HUES6 (cell line): ENCODE measurements at regions not wholly inside any gene's neighbourhood (a gene's known extent, or its start where the extent isn't known, plus 50 kb on each side); places are given as distances from the start of the nearest gene placed in this dataset.

Experiments
- H3K27ac ChIP-seq: 2 replicates; pipeline ENCODE4 v1.7.0; 2013; ENCODE audit warnings: low read depth, mild to moderate bottlenecking, low read length, inconsistent platforms
- H3K27me3 ChIP-seq: 2 replicates; pipeline ENCODE4 v1.6.1; 2013; ENCODE audit warnings: low read length; ENCODE audit not compliant: control insufficient read depth, insufficient read depth
- H3K36me3 ChIP-seq: 2 replicates; pipeline ENCODE4 v1.6.1; 2013; ENCODE audit warnings: low read length; ENCODE audit not compliant: control insufficient read depth, insufficient read depth
- H3K4me1 ChIP-seq: 2 replicates; pipeline ENCODE4 v1.6.1; 2013; ENCODE audit warnings: low read length; ENCODE audit not compliant: control insufficient read depth, insufficient read depth
- H3K4me3 ChIP-seq: 2 replicates; pipeline ENCODE4 v1.5.1; 2013; ENCODE audit warnings: low read depth, low read length
- H3K9ac ChIP-seq: one replicate; pipeline ENCODE4 v1.6.1; 2013; ENCODE audit warnings: mild to moderate bottlenecking, low read length
- H3K9me3 ChIP-seq: 2 replicates; pipeline ENCODE4 v1.6.1; 2013; ENCODE audit warnings: low read depth, low read length; ENCODE audit not compliant: control insufficient read depth, insufficient read depth

DNA sequence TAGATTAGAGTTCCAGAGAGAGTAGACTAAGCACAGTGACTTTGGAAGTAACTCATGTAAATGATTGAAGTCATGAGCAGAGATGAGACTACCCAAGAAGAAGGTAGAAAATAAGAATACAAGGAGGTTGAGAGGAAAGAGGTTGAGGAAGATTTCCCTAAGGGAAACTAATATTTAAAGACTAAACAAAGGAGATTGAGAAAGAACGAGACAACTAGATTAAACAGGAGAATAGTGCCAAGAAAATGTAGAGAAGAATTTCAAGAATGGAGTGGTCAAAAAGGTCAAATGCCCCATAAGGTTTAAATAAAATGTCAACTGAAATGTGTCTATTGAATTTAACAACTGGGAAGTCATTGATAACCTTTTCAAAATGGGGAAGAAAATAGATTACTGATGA lies 59.0 kb downstream of the RPS29 start:
- Histone ChIP-seq H3K27me3 (no peaks in the 10 kb centered on the region), H3K9ac (no peak overlapping the region), H3K9me3 (no peaks in the 10 kb centered on the region), H3K27ac (no peak overlapping the region), H3K4me3 (no peak overlapping the region), H3K36me3 (no peaks in the 10 kb centered on the region), H3K4me1 (no peaks in the 10 kb centered on the region)

DNA sequence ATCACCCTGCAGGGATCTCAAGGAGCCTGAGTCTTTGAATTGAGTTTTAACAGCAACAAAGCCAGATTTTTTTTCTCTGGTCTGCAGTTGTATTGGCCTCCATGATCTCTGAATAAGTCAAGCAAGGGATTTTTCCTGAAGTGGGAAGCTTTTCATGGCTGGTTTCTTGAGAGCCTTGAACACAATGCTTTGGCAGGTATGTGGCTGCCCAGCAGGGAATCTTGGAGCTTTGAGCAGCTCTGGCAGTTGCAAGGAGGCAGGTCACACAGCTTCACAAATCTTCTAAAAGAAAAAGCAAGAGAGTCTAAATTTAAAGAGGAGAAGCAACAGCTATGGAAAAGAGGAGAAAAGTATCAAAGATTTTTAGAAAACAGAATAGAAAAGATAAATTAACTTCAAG lies 60.1 kb downstream of the RPS29 start:
- Histone ChIP-seq H3K4me1 (no peaks in the 10 kb centered on the region), H3K27me3 (no peaks in the 10 kb centered on the region), H3K27ac (no peak overlapping the region)

DNA sequence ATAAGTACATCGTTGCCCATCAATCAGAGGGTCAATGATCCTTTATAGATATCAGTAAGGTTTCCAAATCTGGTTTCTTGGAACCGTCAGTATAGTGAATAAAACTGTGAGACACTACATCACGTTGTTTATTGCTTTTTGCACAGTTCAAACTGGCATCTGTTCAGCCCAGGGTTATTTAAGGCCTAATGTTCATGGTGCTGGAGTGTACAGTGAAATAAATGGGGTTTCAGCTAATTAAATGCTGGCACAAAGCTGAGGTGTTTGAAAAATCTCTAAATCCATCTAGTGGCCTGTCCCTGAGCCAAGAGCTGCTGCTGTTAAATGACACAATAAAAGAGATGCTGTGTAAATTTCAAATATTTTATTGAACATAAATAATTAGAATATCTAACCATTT lies 69.9 kb downstream of the RPS29 start:
- H3K27me3 ChIP-seq = no peaks in the 10 kb centered on the region
- H3K4me1 ChIP-seq = no peaks in the 10 kb centered on the region
- H3K9me3 ChIP-seq = no peaks in the 10 kb centered on the region
- no peak overlapping the region for H3K4me3 ChIP-seq
- no peak overlapping the region for H3K27ac ChIP-seq
- H3K9ac ChIP-seq = no peak overlapping the region
- H3K36me3 ChIP-seq = no peaks in the 10 kb centered on the region

More for the DNA sequence above, 60.1 kb downstream of the RPS29 start:
- no peaks in the 10 kb centered on the region for H3K9me3 ChIP-seq
- H3K36me3 ChIP-seq = no peaks in the 10 kb centered on the region
- no peak overlapping the region for H3K9ac ChIP-seq
- H3K4me3 ChIP-seq = no peak overlapping the region

DNA sequence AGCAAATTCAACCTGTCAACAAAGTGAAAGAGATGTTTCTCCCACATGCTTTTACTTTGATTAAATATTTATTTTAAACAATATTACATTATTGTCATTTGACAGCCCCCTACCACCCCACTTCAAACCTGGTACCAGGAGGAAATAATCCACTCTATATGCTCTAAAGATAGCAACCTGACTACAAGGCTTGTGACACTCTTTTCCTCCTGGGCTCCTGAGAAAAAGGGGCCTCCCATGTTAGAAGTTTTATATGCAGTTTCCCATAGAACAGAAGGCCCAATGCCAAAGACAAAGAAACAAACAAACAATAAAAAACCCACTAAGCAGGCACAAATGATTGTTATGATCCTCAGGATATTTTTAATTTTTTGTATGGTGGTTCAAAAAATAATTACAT lies 73.6 kb downstream of the RPS29 start:
- Histone ChIP-seq H3K27ac (no peak overlapping the region), H3K4me3 (no peak overlapping the region)

DNA sequence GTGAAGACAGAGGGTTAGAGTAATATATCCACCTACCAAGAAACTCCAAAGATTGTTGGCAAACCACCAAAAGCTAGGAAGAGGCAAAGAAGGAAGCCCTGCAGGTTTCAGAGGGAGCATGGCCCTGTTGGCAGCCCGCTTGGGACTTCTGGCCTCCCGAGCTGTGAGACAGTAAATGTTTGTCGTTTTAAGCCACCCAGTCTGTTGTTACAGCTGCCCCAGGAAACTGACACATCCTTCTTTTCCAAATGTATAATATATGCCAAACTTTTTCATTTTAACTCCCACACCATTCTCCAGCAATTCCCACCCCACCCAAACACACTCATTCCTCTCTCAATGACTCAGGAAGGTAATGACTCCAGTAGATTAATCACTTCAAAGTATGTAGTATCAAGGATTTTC lies 74.0 kb downstream of the RPS29 start:
- Histone ChIP-seq H3K36me3 (no peaks in the 10 kb centered on the region), H3K9ac (no peak overlapping the region), H3K4me1 (no peaks in the 10 kb centered on the region), H3K4me3 (no peak overlapping the region), H3K27me3 (no peaks in the 10 kb centered on the region), H3K9me3 (no peaks in the 10 kb centered on the region), H3K27ac (no peak overlapping the region)

More for the DNA sequence above, 73.6 kb downstream of the RPS29 start:
- Histone ChIP-seq H3K36me3 (no peaks in the 10 kb centered on the region), H3K9ac (no peak overlapping the region), H3K4me1 (no peaks in the 10 kb centered on the region), H3K9me3 (no peaks in the 10 kb centered on the region), H3K27me3 (no peaks in the 10 kb centered on the region)

DNA sequence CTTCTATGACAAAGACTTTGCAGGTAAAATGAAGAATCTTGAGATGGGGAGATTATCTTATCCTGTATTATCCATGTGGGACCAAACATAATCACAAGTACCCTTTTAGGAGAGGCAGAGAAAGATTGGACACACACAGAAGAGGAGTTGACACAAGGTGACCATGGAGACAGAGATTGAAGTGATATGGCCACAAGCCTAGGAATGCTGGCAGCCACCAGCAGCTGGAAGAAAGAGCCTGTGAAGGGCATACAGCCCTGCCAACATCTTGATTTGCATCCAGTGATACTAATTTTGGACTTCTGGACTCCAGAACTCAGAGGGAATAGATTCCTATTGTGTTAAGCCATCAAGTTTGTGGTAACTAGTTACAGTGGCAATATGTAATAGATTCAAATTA lies 78.1 kb downstream of the RPS29 start:
- no peaks in the 10 kb centered on the region; the same call in 1 of the 2 replicates for H3K27me3 ChIP-seq

DNA sequence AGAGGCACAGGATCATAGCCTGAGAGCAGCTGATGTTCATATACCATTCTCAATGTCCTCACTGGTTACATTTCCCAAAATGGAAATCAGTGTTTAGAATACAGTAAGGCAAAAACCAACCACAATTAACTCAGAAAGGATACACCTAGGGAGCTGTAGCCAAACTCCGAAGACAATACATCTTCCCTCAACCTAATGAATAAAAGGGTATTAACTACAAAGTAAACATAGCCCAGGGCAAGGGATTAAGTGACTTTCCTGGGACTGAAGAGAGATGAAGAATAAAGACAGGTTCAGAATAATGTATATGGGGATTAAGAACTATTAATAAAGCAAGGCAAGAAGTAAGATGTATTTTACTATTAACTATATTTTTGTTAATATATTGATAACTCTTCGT lies 79.5 kb downstream of the RPS29 start:
- Histone ChIP-seq H3K27ac (no peak overlapping the region), H3K4me1 (peaks cover 4% of the 10 kb centered on the region; the same call in 1 of the 2 replicates)

More for the DNA sequence above, 78.1 kb downstream of the RPS29 start:
- Histone ChIP-seq H3K9ac (no peak overlapping the region), H3K27ac (no peak overlapping the region), H3K36me3 (no peaks in the 10 kb centered on the region), H3K4me3 (no peak overlapping the region), H3K9me3 (no peaks in the 10 kb centered on the region), H3K4me1 (peaks cover 4% of the 10 kb centered on the region; the same call in 1 of the 2 replicates)

DNA sequence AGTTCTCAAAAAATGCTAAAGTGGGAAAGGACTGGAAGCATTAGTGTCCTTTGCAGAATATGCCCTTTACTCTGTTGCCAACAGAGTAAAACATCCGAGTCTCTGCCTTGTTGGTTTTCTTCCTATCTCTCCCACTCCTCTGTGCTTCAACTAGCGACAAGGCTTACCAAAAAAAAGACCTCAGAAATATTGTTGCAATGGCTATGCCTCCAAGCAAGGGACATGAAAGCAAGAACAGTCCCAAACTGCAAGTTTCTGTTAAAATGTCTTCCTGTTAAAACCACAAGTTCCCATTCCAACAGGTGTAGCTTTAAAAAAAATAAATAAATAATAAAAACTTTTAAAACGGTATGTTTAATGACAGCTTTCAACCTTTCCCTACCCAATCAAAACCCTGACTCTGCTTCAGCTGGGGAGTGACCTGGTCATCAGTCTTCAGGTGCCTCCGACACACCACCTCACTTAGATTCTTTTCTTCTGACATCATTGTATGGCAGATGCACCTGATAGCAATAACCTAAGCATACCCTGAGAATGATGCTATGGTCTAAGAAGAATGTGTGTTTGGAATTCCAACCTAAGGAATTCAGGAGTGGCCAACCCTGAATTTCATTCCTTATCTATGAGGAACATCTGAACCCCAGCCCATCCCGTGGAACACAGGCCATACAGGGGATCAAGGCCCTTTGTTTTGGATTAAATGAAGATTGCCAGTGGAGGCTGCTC lies 81.0 kb downstream of the RPS29 start:
- H3K4me3 ChIP-seq = no peak overlapping the region
- no peaks in the 10 kb centered on the region for H3K9me3 ChIP-seq
- H3K27me3 ChIP-seq = no peaks in the 10 kb centered on the region; the same call in 1 of the 2 replicates
- no peaks in the 10 kb centered on the region for H3K36me3 ChIP-seq
- no peak overlapping the region for H3K27ac ChIP-seq
- peaks cover 4% of the 10 kb centered on the region; the same call in 1 of the 2 replicates for H3K4me1 ChIP-seq
- H3K9ac ChIP-seq = no peak overlapping the region

More for the DNA sequence above, 79.5 kb downstream of the RPS29 start:
- no peak overlapping the region for H3K9ac ChIP-seq
- no peaks in the 10 kb centered on the region; the same call in 1 of the 2 replicates for H3K27me3 ChIP-seq
- no peaks in the 10 kb centered on the region for H3K36me3 ChIP-seq
- H3K4me3 ChIP-seq = no peak overlapping the region
- no peaks in the 10 kb centered on the region for H3K9me3 ChIP-seq

DNA sequence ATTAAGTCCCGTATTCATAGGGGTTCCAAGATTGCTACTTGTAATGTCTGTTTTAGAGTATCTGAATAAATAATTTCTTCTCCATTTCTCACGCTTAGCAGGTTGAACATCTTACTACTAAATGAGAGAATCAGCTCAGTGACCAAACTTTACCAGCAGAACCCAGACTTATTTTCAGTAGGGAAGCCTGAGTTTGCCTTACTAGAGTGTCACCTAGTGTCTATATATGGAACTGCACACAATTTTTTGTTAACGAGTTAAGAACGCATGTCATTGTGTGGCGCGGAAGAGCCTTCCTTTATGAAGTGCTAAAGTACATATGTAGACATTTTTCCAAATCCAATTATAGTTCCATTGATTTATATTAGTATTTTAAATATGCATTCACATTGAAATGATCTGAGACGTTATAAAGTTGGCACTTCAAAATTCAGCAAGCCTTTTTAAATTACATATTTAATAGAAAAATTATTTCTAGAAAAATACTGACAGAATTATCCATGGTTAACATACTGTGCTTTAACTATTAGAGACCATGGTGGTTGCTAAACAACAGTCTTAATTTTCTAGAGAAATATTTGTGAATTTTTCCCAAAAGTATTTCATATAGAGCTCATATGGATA lies 88.3 kb downstream of the RPS29 start:
- H3K27me3 ChIP-seq = no peaks in the 10 kb centered on the region
- no peak overlapping the region for H3K4me3 ChIP-seq
- H3K36me3 ChIP-seq = no peaks in the 10 kb centered on the region
- H3K27ac ChIP-seq = no peak overlapping the region
- H3K4me1 ChIP-seq = no peaks in the 10 kb centered on the region
- H3K9ac ChIP-seq = no peak overlapping the region
- H3K9me3 ChIP-seq = no peaks in the 10 kb centered on the region

DNA sequence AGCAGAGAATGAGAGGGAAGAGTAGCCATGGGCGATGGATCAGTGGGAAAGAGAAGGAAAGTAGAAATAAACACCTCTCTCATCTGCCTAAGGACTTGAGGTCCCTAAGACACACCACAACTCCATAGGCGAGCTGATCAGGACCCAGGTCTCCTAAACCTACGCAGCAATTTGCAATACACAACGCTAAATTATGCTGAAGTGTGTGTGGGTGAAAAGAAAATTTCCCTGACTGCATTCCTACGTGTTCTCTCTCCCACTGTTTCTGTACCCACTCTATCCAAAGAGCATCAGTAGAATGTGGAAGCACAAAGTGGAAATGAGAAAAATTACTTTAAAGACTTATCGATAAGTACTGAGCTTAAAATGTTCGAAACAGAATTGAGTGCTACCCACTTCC lies 88.9 kb downstream of the RPS29 start:
- H3K9ac ChIP-seq = no peak overlapping the region
- H3K4me1 ChIP-seq = no peaks in the 10 kb centered on the region
- H3K4me3 ChIP-seq = no peak overlapping the region
- no peaks in the 10 kb centered on the region for H3K36me3 ChIP-seq
- no peaks in the 10 kb centered on the region for H3K9me3 ChIP-seq
- no peaks in the 10 kb centered on the region for H3K27me3 ChIP-seq
- no peak overlapping the region for H3K27ac ChIP-seq

DNA sequence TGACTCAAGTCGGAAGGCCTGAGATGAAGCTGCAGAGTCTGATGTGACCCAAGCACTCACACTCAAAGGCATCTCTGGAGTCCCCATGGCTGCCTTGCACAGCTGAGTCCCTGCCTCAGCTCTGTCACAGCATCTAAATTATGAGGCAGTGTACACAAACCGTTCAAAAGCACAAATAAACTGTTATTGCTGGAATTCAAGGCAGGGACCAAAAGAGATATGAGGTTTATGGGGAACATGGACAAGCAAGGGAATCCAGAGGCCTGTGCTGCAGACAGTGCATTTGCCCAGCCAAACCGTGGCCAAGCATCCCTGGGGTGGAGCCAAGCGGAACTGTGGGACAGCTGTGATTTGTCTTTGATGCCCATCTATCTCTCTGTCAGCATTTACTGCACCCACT lies 91.3 kb downstream of the RPS29 start:
- Histone ChIP-seq H3K36me3 (no peaks in the 10 kb centered on the region), H3K4me1 (no peaks in the 10 kb centered on the region), H3K4me3 (no peak overlapping the region), H3K9me3 (no peaks in the 10 kb centered on the region), H3K27ac (no peak overlapping the region), H3K27me3 (no peaks in the 10 kb centered on the region), H3K9ac (no peak overlapping the region)
